ENCODE measurements at regions not wholly inside any gene's neighbourhood (a gene's known extent, or its start where the extent isn't known, plus 50 kb on each side); places are given as distances from the start of the nearest gene placed in this dataset.

- TF ChIP-seq ATF2 (CRISPR knock-in tag; IDR thresholded peaks at IDR 0.05; ENCODE audit: borderline replicate concordance, low read depth): no peak
- no peak for TF ChIP-seq ZNF396 (CRISPR knock-in tag; IDR thresholded peaks at IDR 0.05; ENCODE audit: borderline replicate concordance)
- no peak for TF ChIP-seq SMAD4 (CRISPR knock-in tag; IDR thresholded peaks at IDR 0.05)
- no peak for TF ChIP-seq JAZF1 (CRISPR knock-in tag; IDR thresholded peaks at IDR 0.05)
- no peak for TF ChIP-seq ZNF512 (CRISPR knock-in tag; IDR thresholded peaks at IDR 0.05; ENCODE audit: borderline replicate concordance)
Observed at GRCh38 chr12:128137140-128137539, 129.8 kb upstream of the TMEM132C start.
